ENCODE measurements at regions not wholly inside any gene's neighbourhood (a gene's known extent, or its start where the extent isn't known, plus 50 kb on each side); places are given as distances from the start of the nearest gene placed in this dataset.
"Not testable (repeated sequence)": the region's sequence is repeated elsewhere in the genome, so short reads cannot be mapped to it uniquely, and the experiment has no call there.

DNA sequence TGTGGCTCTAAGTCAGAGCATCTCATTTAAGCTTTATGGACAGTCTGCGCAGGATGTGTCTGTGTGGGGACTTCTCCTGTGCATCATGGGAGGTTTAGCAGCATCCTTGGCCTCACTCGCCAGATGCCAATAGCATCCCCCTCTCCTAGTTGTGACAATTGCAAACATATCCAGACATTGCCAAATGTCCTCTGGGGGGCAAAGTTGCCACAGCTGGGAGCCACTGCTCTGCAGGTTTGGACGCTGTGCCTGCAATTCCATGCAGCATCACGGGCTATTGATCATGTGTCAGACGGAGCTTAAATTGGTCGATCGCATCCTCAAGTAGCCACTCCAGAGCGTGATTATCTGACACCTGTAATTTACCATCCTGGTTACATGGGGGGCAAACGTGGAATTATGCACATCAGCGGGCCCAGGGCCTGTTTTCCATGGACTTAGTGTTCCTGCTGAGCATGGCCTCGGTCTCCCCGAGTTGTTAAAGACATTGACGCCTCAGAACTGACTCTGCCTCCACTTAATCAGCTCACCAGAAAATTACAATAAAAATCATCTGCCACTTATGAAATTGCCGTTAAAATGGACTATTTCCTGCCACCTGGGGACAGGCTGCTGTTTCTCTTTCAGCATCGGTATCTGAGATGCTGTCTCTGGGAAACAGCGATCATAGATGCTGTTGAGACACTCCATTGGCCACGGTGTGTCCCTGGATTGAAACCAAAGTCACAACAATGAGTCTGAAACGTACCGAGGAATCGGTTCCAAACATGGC, 191.9 kb upstream of the SULF2 start:
- not testable (repeated sequence) for DNase-seq (ENCODE audit: low spot score)

- peak; percentile 41 for DNase-seq (ENCODE audit: low spot score)
Observed at GRCh38 chr20:47974234-47974878, 189.1 kb upstream of the SULF2 start.

DNA sequence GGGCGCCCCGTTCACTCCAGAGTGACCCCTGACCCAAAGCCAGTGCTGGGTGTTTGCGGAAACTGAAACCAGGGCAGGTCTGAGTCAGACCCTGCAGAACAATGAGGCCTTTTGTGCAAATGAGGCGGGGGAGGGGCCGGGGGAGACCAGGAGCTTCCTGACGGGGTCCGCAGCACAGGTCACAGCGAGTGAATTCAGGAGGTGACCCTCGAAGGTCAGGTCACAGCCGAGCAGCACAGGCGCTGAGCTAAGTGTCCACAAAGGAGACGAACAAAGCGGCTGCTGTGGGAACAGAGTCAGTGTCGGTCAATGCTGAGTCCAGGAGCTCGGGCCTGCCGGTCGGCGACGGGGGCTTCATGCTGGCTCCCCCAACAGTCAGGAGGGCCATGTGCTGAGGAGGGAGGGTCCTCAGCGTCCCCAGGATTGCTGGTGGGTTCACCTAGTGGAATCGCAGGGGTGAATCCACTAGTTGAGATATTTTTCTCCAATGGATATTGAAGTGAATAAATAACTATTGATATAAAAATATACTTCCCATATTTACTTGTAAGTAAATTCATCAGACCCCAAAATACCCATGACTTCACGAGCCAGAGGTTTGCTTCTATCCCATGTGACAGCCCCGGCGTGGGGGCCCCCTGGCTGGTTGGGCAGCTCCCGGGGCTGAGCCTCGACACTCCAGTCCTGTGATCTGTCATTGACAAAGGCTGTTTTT, 188.4 kb upstream of the SULF2 start:
- DNase-seq (ENCODE audit: low spot score): peak; percentile 87

DNA sequence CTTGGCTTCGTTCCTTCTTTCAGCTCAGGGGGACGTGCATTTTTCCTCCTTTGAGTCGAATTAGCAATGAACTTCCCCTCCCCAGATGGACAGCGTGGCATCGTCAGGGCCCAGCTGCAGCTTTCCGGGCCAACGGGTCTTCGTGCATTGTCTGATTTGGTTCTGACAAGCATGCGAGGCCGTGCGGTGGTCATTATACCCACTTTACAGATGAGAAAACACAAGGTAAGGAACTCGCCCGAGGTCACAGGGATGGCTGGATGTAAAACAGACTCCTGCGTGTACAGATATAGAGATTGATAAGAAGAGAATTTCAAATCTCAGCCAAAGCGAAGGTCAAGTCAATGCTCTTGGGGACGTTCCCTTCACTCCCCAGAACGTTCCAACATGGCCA, 187.6 kb upstream of the SULF2 start:
- peak; percentile 28 for DNase-seq (ENCODE audit: low spot score)

- DNase-seq (ENCODE audit: low spot score): peak; percentile 88
Observed at GRCh38 chr20:47972297-47972915, 187.1 kb upstream of the SULF2 start.

DNA sequence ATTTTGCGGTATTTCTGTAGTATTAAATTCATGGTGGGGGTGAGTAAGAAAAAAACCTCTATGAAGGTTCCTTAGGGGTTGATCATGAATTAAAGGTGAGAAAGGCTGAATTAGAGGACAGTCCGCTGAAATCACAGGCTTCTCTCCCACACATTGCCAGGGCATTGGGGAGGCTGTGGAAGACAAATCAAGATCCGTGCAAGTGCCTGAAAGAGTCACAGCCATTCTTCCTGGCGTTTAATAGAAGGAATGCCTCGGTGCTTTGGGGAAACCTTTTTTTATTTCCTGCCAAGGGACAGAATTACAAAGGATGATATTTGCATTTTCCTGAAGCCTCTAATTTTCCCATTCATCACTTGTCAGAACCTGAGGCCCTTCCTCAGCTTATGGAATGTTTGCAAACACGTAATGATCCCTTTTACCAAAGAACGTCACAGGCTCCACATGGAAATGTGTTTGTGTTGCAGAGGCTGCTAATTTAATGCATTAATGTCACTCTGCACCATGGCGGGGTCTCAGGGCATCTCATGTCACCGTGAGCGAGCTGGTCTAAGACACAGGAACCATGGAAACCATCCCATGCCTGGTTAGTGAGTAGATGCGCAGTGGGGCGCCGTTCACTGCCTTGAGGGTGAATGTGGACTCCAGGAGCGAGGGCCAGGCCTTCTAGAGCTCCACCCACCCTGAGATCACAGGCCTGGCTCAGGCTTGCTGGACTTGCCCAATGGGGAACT, 185.9 kb upstream of the SULF2 start:
- peak; percentile 55 for DNase-seq (ENCODE audit: low spot score)

DNA sequence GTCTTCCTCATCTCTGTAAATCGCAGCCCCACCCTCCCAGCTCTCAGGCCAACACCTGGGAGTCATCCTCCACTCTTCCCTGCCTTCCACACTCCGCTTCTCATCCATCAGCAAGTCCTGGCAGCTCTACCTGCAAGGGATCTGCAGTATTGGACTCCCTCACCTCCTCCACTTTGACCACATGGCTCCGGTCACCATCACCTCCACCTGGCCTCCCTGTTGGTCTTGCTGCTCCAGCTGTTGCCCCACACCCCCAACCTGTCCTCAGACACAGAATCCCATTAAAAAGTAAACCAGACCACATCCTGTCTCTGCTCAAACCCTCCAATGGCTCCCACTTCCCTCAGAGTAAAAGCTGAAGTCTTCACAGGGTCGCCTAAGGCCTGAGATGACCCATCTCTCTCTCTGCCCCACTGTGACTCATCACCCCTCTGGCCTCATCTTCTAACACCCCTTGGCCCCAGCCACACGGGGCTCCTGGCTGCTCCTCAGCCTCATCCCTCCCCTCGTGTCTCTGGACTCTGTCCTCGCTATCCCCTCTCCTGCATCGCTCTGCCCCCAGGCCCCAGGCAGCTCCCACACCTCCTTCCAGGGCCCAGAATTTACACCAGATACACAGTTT, 185.1 kb upstream of the SULF2 start:
- DNase-seq (ENCODE audit: low spot score): no peak

- DNase-seq (ENCODE audit: low spot score): no peak
Observed at GRCh38 chr20:47969426-47969825, 184.1 kb upstream of the SULF2 start.

- no peak for DNase-seq (ENCODE audit: low spot score)
Observed at GRCh38 chr20:47968541-47969310, 183.4 kb upstream of the SULF2 start.

DNA sequence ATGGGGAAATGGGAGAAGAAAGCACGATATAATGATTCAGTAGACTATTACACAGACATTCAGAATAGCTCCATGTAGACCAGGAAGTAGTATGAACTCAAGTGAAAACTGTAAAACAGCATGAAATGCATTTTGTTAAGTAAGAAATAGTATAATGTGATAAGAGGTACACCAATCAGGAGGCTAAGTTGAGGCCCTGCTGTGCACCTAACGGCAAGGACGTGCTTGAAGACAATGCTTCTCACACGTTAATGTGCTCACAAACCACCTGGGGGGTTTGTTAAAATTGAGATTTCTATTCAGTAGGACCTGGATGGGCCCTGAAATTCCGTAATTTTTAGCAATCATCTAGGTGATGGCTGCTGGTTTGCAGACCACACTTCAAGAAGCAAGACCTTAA, 178.9 kb upstream of the SULF2 start:
- DNase-seq (ENCODE audit: low spot score): no peak

- DNase-seq (ENCODE audit: low spot score): no peak
Observed at GRCh38 chr20:47963022-47963421, 177.7 kb upstream of the SULF2 start.

- no peak for DNase-seq (ENCODE audit: low spot score)
Observed at GRCh38 chr20:47962286-47962963, 177.1 kb upstream of the SULF2 start.

GRCh38 chr20:47960769-47961541, 175.7 kb upstream of the SULF2 start:
- DNase-seq (ENCODE audit: low spot score): no peak

- no peak for DNase-seq (ENCODE audit: low spot score)
Observed at GRCh38 chr20:47960277-47960676, 175.0 kb upstream of the SULF2 start.

DNA sequence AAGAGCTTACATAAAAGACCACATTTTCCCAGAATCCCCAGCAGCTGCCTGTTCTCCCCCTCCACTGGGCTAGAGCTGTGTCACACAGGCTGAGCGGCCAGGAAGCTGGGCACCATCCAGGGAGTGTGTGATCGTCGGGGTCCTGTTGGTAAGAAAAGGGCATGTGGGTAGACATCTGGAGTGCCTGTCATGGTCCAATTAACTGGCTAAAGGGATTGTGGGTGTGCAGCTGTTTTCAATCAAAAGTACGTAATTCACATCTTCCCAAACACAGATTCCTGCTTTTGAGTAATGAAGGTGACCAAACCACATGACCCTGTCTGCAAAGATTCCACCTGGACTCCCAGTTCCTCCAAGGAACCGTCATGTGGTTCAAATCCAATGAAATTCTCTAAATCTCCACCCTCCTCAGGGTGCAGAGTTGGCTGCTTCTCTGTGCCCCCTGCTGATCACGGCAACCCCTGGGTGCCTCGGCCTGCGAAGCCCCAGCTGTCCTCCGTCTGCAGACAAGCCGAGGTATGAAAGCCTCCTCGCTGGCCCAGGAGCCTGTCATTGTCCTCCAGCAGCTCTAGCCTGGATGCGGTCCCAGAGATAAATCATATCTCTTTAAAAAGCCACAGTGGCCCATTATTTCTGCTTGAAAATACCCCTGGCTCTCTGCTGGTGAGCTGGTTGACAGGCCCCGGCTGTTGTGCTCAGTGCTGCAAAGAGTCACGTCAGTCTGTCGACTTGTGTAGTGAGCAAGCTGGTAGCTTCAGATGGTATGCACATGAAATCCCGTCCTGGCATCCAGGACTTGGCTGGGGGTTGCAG, 172.9 kb upstream of the SULF2 start:
- DNase-seq (ENCODE audit: low spot score): not testable (repeated sequence)

- DNase-seq (ENCODE audit: low spot score): no peak
Observed at GRCh38 chr20:47957135-47957534, 171.9 kb upstream of the SULF2 start.

GRCh38 chr20:47956268-47956995, 171.2 kb upstream of the SULF2 start:
- DNase-seq (ENCODE audit: low spot score): no peak

Data from mesenteric fat pad (tissue), 1 donor.